Fibroblast of lung (primary cell): ENCODE measurements at regions not wholly inside any gene's neighbourhood (a gene's known extent, or its start where the extent isn't known, plus 50 kb on each side); places are given as distances from the start of the nearest gene placed in this dataset.

Experiments used
- DNase-seq, 2 donors: peaks; one replicate each; pipeline versions ENCODE4 v3.0.0 to v3.0.0-alpha.2; 2010; ENCODE audit warnings: low read depth in 2 of 2
- H2AFZ ChIP-seq: 2 replicates; pipeline ENCODE4 v1.5.1; 2012; ENCODE audit warnings: low read length, control low read depth, inconsistent platforms
- H3K27ac ChIP-seq: 2 replicates; pipeline ENCODE4 v1.5.1; 2011; ENCODE audit warnings: low read length, control low read depth; ENCODE audit not compliant: insufficient read depth
- H3K27me3 ChIP-seq: 2 replicates; pipeline ENCODE4 v1.5.1; 2011; ENCODE audit warnings: mild to moderate bottlenecking, low read length; ENCODE audit not compliant: control insufficient read depth, insufficient read depth
- H3K36me3 ChIP-seq: 2 replicates; pipeline ENCODE4 v1.5.1; 2011; ENCODE audit warnings: low read length; ENCODE audit not compliant: control insufficient read depth, insufficient read depth
- H3K4me1 ChIP-seq: 2 replicates; pipeline ENCODE4 v1.5.1; 2011; ENCODE audit warnings: low read length; ENCODE audit not compliant: control insufficient read depth, insufficient read depth; ENCODE audit errors: extremely low read depth
- H3K4me2 ChIP-seq: 2 replicates; pipeline ENCODE4 v1.5.1; 2011; ENCODE audit warnings: low read length, control low read depth; ENCODE audit not compliant: insufficient read depth; ENCODE audit errors: extremely low read depth
- H3K4me3 ChIP-seq, 4 experiments: fragments of 200-600 bp in 1 of 4; sonication (generic) in 1 of 4; replicated peaks in 1 of 4; 2 replicates each; pipeline ENCODE4 v1.5.1; 2011 to 2016; ENCODE audit warnings: low read length in 4 of 4, low read depth in 3 of 4, mild to moderate bottlenecking in 3 of 4, control low read depth in 2 of 4, inconsistent platforms in 1 of 4, mixed read lengths in 1 of 4; ENCODE audit not compliant: insufficient read depth in 1 of 4; ENCODE audit errors: control extremely low read depth in 1 of 4
- H3K79me2 ChIP-seq: 2 replicates; pipeline ENCODE4 v1.5.1; 2012; ENCODE audit warnings: mild to moderate bottlenecking, low read length, inconsistent platforms; ENCODE audit not compliant: control insufficient read depth, insufficient read depth
- H3K9ac ChIP-seq: 2 replicates; pipeline ENCODE4 v1.5.1; 2011; ENCODE audit warnings: mild to moderate bottlenecking, low read length, control low read depth; ENCODE audit not compliant: insufficient read depth
- H3K9me3 ChIP-seq: 2 replicates; pipeline ENCODE4 v1.5.1; 2012; ENCODE audit warnings: low read depth, low read length; ENCODE audit not compliant: control insufficient read depth, insufficient read depth
- H4K20me1 ChIP-seq: 2 replicates; pipeline ENCODE4 v1.5.1; 2011; ENCODE audit warnings: low read length; ENCODE audit not compliant: control insufficient read depth, insufficient read depth; ENCODE audit errors: extremely low read depth
- EZH2 ChIP-seq: IDR thresholded peaks from 2 replicates; pipeline ENCODE4 v1.5.1; 2012; ENCODE audit warnings: low read length, control low read depth, mild to moderate bottlenecking; ENCODE audit errors: missing control alignments
- TF ChIP-seq, protein P1 (sequence below), 2 donors: IDR thresholded peaks in 1 of 2; conservative IDR thresholded peaks in 1 of 2; 1 replicate in 1 of 2; 2 replicates in 1 of 2; pipeline ENCODE4 v1.5.1; 2011 to 2012; ENCODE audit warnings: low read length in 2 of 2, control low read depth in 1 of 2, inconsistent platforms in 1 of 2, low read depth in 1 of 2, mild to moderate bottlenecking in 1 of 2

- Histone ChIP-seq H3K4me1 (peaks cover 28% of the 10 kb centered on the region), H3K27me3 (no peaks in the 10 kb centered on the region), H3K9ac (no peak overlapping the region), H3K79me2 (no peaks in the 10 kb centered on the region), H2AFZ (no peak overlapping the region), H3K9me3 (no peaks in the 10 kb centered on the region), H3K4me2 (no peak overlapping the region), H3K27ac (peak overlapping the region; percentile 40), H3K4me3 (no peak overlapping the region), H3K36me3 (no peaks in the 10 kb centered on the region), H4K20me1 (no peaks in the 10 kb centered on the region)
- TF ChIP-seq EZH2 = no peak
- TF ChIP-seq, protein P1, sequence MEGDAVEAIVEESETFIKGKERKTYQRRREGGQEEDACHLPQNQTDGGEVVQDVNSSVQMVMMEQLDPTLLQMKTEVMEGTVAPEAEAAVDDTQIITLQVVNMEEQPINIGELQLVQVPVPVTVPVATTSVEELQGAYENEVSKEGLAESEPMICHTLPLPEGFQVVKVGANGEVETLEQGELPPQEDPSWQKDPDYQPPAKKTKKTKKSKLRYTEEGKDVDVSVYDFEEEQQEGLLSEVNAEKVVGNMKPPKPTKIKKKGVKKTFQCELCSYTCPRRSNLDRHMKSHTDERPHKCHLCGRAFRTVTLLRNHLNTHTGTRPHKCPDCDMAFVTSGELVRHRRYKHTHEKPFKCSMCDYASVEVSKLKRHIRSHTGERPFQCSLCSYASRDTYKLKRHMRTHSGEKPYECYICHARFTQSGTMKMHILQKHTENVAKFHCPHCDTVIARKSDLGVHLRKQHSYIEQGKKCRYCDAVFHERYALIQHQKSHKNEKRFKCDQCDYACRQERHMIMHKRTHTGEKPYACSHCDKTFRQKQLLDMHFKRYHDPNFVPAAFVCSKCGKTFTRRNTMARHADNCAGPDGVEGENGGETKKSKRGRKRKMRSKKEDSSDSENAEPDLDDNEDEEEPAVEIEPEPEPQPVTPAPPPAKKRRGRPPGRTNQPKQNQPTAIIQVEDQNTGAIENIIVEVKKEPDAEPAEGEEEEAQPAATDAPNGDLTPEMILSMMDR (conservative IDR thresholded peaks at IDR 0.05 in 1 of 2, IDR thresholded peaks at IDR 0.05 in 1 of 2; ENCODE audit: low read depth in 1 of 2, low read length in 2 of 2) = no peak
- DNase-seq = peak; percentile 92 to 95
Measured at GRCh38 chr21:35578347-35578782, 482.0 kb downstream of the SETD4 start.

- Histone ChIP-seq H3K9ac (no peak overlapping the region), H3K27ac (peak overlapping the region; percentile 49), H2AFZ (no peak overlapping the region), H3K36me3 (no peaks in the 10 kb centered on the region), H3K27me3 (no peaks in the 10 kb centered on the region), H3K4me3 (no peak overlapping the region), H3K4me1 (peaks cover 24% of the 10 kb centered on the region), H3K9me3 (no peaks in the 10 kb centered on the region), H3K4me2 (no peak overlapping the region), H4K20me1 (no peaks in the 10 kb centered on the region), H3K79me2 (no peaks in the 10 kb centered on the region)
- TF ChIP-seq, protein P1 (conservative IDR thresholded peaks at IDR 0.05 in 1 of 2, IDR thresholded peaks at IDR 0.05 in 1 of 2; ENCODE audit: low read depth in 1 of 2, low read length in 2 of 2) = no peak
- no peak for TF ChIP-seq EZH2
- peak; percentile 88 to 97 for DNase-seq
Measured at GRCh38 chr21:35575280-35575915, 484.9 kb downstream of the SETD4 start.

DNA sequence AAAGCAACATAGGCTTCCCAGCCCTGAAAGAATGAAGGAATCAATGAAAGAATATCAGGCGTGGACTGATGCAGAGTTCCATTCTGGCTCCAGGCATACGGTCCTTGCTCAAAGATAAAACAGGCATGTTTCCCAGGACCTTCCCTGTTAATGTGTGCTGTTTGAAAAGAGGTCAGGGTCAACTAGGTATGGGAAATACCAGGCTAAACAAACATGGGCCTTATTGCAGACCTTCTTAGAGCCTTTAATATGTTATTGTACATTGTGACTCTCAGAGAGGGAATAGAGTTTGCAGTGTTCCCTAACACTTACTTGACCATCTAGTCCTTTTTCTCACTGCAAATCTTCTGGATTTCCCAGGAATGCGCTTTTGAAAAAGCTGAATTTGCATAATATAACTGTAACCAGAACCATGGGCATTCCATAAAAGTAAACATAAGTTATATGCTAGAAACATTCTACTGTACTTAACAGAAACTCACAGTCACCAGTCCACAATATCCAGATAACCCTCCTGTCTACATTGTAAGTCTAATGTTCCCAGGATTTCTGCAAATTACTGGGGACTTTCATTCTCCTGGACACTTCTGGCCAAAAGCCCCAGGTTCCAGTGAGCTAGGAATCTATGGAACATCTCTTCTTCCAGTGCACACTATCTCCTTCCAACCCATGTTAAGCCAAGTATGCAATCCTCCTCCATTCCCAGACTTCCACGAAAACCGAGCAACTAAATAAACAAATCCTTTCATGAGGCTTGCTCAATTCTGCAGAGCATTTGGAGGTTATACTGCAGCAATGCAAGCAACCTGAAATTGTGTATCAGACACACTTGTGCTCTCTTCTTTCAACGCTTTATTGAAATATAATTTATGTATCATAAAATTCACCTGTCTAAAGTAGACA lies 486.6 kb downstream of the SETD4 start:
- Histone ChIP-seq H3K27me3 (no peaks in the 10 kb centered on the region), H3K9me3 (no peaks in the 10 kb centered on the region), H3K9ac (no peak overlapping the region), H3K4me1 (peaks cover 19% of the 10 kb centered on the region), H2AFZ (no peak overlapping the region), H3K4me2 (no peak overlapping the region), H3K79me2 (no peaks in the 10 kb centered on the region), H3K27ac (no peak overlapping the region), H4K20me1 (no peaks in the 10 kb centered on the region), H3K36me3 (no peaks in the 10 kb centered on the region), H3K4me3 (no peak overlapping the region)
- DNase-seq = peak; percentile 67 to 74
- no peak for TF ChIP-seq EZH2
- TF ChIP-seq, protein P1 (conservative IDR thresholded peaks at IDR 0.05 in 1 of 2, IDR thresholded peaks at IDR 0.05 in 1 of 2; ENCODE audit: low read depth in 1 of 2, low read length in 2 of 2) = no peak
